OCI-LY3 (cell line): ENCODE measurements at regions not wholly inside any gene's neighbourhood (a gene's known extent, or its start where the extent isn't known, plus 50 kb on each side); places are given as distances from the start of the nearest gene placed in this dataset.

Experiments
- CTCF ChIP-seq: fragments of 200-600, 300-600 bp; sonication (generic); IDR thresholded peaks from 2 replicates; pipeline ENCODE4 v1.5.1; 2014; ENCODE audit warnings: antibody characterized with exemption, low read length, low read depth
- EZH2phosphoT487 ChIP-seq: fragments of 200-600 bp; shearing (Covaris generic); IDR thresholded peaks from 2 replicates; pipeline ENCODE4 v1.6.1; 2018; ENCODE audit warnings: antibody characterized with exemption, mixed run types, low read depth

GRCh38 chr19:28019901-28020300 is 1193.0 kb downstream of the UQCRFS1 start:
- TF ChIP-seq CTCF (no peak), EZH2phosphoT487 (no peak)
